ENCODE measurements at regions not wholly inside any gene's neighbourhood (a gene's known extent, or its start where the extent isn't known, plus 50 kb on each side); places are given as distances from the start of the nearest gene placed in this dataset.
"Not testable (repeated sequence)": the region's sequence is repeated elsewhere in the genome, so short reads cannot be mapped to it uniquely, and the experiment has no call there.

- no peak overlapping the region for H3K27ac Mint-ChIP-seq (ENCODE audit: unreplicated experiment)
Observed at GRCh38 chrX:52265713-52266112, 81.0 kb downstream of the MAGED4 start.

GRCh38 chrX:52268502-52268901, 83.8 kb downstream of the MAGED4 start:
- H3K27ac Mint-ChIP-seq (ENCODE audit: unreplicated experiment); H3K36me3 Mint-ChIP-seq (ENCODE audit: low read depth, unreplicated experiment); H3K27me3 Mint-ChIP-seq (ENCODE audit: unreplicated experiment); H3K4me1 Mint-ChIP-seq (ENCODE audit: unreplicated experiment); H3K4me3 Mint-ChIP-seq (ENCODE audit: unreplicated experiment); DNase-seq (ENCODE audit: low spot score); H3K9me3 Mint-ChIP-seq (ENCODE audit: unreplicated experiment): not testable (repeated sequence)

More at GRCh38 chrX:52265713-52266112, 81.0 kb downstream of the MAGED4 start:
- no peak for DNase-seq (ENCODE audit: low spot score)
- no peak overlapping the region for H3K4me3 Mint-ChIP-seq (ENCODE audit: unreplicated experiment)
- peaks cover 5% of the 10 kb centered on the region for H3K4me1 Mint-ChIP-seq (ENCODE audit: unreplicated experiment)
- H3K36me3 Mint-ChIP-seq (ENCODE audit: low read depth, unreplicated experiment), result no peaks in the 10 kb centered on the region
- TF ChIP-seq CTCF (IDR thresholded peaks at IDR 0.05; ENCODE audit: unreplicated experiment), result no peak
- no peaks in the 10 kb centered on the region for H3K9me3 Mint-ChIP-seq (ENCODE audit: unreplicated experiment)
- peaks cover 2% of the 10 kb centered on the region for H3K27me3 Mint-ChIP-seq (ENCODE audit: unreplicated experiment)

- Mint-ChIP-seq H3K27me3 (ENCODE audit: unreplicated experiment) (no peaks in the 10 kb centered on the region), H3K36me3 (ENCODE audit: low read depth, unreplicated experiment) (no peaks in the 10 kb centered on the region), H3K4me3 (ENCODE audit: unreplicated experiment) (no peak overlapping the region), H3K4me1 (ENCODE audit: unreplicated experiment) (no peaks in the 10 kb centered on the region), H3K27ac (ENCODE audit: unreplicated experiment) (no peak overlapping the region), H3K9me3 (ENCODE audit: unreplicated experiment) (no peaks in the 10 kb centered on the region)
- no peak for TF ChIP-seq CTCF (IDR thresholded peaks at IDR 0.05; ENCODE audit: unreplicated experiment)
- DNase-seq (ENCODE audit: low spot score), result no peak
Observed at GRCh38 chrX:52270453-52271116, 85.9 kb downstream of the MAGED4 start.

GRCh38 chrX:52271206-52271605, 86.5 kb downstream of the MAGED4 start:
- peak; percentile 15 for DNase-seq (ENCODE audit: low spot score)
- H3K9me3 Mint-ChIP-seq (ENCODE audit: unreplicated experiment), result no peaks in the 10 kb centered on the region

GRCh38 chrX:52277666-52278065, 91.2 kb upstream of the XAGE2 start:
- Mint-ChIP-seq H3K27ac (ENCODE audit: unreplicated experiment) (no peak overlapping the region), H3K4me1 (ENCODE audit: unreplicated experiment) (no peaks in the 10 kb centered on the region), H3K9me3 (ENCODE audit: unreplicated experiment) (no peaks in the 10 kb centered on the region), H3K4me3 (ENCODE audit: unreplicated experiment) (no peak overlapping the region), H3K27me3 (ENCODE audit: unreplicated experiment) (no peaks in the 10 kb centered on the region), H3K36me3 (ENCODE audit: low read depth, unreplicated experiment) (no peaks in the 10 kb centered on the region)
- TF ChIP-seq CTCF (IDR thresholded peaks at IDR 0.05; ENCODE audit: unreplicated experiment), result no peak
- no peak for DNase-seq (ENCODE audit: low spot score)

More at GRCh38 chrX:52271206-52271605, 86.5 kb downstream of the MAGED4 start:
- Mint-ChIP-seq H3K4me1 (ENCODE audit: unreplicated experiment) (no peaks in the 10 kb centered on the region), H3K27ac (ENCODE audit: unreplicated experiment) (no peak overlapping the region), H3K4me3 (ENCODE audit: unreplicated experiment) (no peak overlapping the region), H3K27me3 (ENCODE audit: unreplicated experiment) (no peaks in the 10 kb centered on the region), H3K36me3 (ENCODE audit: low read depth, unreplicated experiment) (no peaks in the 10 kb centered on the region)
- TF ChIP-seq CTCF (IDR thresholded peaks at IDR 0.05; ENCODE audit: unreplicated experiment), result no peak
